GM12874 (cell line): ENCODE measurements at regions not wholly inside any gene's neighbourhood (a gene's known extent, or its start where the extent isn't known, plus 50 kb on each side); places are given as distances from the start of the nearest gene placed in this dataset.

Experiments used
- TF ChIP-seq, protein P1 (sequence below): IDR thresholded peaks from 2 replicates; pipeline ENCODE4 v1.5.1; 2011; ENCODE audit warnings: low read depth, mild to moderate bottlenecking, control low read depth, low read length, moderate library complexity; ENCODE audit not compliant: insufficient read depth

DNA sequence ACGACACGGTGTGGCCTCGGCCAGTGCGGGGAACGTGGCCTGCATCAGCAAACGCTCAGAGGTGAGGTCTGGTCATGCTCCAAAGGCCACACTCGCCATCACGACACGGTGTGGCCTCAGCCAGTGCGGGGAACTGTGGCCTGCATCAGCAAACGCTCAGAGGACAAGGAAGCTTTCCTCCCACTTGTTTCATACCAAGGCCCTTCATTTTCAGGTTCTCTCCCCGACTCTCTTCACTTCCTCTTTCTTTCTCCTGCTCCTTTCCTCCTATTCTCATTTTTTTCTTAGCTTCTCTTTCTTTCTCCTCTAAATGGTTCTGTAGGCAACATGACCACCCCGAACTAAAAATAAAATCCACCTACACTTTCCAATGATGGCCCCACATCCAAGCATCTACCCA is 384.4 kb upstream of the SHH start:
- TF ChIP-seq, protein P1, sequence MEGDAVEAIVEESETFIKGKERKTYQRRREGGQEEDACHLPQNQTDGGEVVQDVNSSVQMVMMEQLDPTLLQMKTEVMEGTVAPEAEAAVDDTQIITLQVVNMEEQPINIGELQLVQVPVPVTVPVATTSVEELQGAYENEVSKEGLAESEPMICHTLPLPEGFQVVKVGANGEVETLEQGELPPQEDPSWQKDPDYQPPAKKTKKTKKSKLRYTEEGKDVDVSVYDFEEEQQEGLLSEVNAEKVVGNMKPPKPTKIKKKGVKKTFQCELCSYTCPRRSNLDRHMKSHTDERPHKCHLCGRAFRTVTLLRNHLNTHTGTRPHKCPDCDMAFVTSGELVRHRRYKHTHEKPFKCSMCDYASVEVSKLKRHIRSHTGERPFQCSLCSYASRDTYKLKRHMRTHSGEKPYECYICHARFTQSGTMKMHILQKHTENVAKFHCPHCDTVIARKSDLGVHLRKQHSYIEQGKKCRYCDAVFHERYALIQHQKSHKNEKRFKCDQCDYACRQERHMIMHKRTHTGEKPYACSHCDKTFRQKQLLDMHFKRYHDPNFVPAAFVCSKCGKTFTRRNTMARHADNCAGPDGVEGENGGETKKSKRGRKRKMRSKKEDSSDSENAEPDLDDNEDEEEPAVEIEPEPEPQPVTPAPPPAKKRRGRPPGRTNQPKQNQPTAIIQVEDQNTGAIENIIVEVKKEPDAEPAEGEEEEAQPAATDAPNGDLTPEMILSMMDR = no peak

DNA sequence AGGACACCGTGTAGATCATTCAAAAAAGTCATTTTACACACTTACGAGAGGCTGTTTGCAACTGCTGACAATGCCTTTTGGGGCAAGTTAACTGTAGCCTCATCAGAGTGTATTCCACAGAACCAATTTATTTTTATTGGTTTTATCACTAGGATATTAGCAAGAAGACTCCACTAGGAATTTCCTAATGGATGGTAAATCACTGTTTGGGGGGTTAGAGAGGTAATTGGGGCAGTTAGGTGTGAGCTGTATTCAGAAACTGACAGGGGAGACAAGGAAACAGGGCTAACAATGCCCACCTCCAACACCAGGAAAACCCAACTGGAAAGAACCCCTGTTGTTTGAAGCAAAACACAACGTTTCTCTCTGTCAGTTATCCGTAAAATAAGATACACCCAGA is 383.0 kb upstream of the SHH start:
- TF ChIP-seq, protein P1 = no peak

DNA sequence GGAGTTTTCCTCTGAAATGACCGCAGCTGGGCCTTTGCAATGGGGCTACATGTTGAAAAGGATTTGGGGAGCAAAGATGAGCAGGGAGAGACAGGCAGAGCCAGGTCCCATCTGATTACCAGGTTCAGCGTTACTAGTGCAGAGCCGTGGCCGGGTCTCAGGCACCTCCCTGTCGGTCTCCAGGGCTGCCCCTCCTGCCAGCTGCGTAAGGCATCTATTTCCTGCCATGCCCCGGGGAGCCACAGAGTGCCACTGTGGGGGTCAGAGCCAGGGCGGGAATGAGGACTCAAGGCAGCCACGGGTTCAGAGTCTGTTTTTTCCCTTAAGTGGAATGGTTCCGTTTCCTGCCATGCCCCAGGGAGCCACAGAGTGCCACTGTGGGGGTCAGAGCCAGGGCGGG is 382.6 kb upstream of the SHH start:
- TF ChIP-seq, protein P1 = no peak

DNA sequence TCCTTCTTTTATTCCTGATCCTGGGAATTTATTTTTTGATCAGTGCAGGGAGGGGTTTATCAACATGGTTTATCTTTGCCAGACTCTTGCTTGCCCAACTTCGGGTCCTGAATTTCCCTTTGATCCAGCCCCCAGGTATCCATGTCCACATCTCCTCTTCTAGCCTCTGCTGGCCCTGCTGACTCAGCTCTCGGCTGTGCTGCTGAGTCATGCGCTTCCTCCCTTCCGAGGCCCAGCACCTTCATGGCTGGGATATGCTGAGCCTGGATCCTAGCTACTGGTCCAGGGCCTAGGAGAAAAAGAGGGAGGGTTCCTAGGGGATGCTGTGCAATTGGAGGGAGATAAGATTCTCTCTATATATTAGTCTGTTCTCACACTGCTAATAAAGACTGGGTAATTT is 380.7 kb upstream of the SHH start:
- TF ChIP-seq, protein P1 = no peak

DNA sequence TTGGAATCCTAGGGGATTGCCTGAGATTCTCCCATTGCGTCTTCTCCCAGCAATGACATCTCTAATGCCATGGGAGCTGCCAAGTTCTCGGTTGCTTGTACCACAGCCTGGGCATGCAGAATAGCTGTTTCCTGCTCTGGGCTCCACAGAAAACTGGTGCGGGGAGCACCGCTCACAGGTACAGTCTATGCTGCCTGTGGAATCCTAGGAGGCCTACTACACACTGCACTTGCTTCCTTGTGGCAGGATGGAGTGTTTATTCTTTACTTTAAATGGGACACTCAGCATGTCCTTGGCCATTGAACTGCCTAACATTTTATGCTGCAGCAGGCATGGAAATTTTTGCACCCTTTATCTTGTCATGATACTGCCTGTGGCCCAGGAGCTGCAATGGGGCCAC is 378.8 kb upstream of the SHH start:
- TF ChIP-seq, protein P1 = no peak

DNA sequence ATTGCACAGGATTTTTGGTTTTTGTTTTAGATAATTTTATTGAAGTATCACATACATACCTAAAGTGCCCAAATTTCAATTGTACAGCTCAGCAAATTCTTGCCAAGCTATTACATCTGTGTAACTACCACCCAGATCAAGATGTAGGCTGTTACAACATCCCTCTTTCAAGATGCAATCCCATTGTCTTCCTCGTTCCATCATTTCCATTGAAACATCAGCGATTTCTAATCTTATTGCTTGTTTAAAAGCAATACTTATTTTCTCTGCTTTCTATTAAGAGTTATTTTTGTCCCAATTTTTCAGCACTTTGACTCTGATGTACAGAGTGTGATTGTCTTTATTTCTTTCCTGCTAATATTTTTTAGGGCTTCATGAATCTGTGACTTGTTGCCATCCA is 372.8 kb upstream of the SHH start:
- TF ChIP-seq, protein P1 = no peak

DNA sequence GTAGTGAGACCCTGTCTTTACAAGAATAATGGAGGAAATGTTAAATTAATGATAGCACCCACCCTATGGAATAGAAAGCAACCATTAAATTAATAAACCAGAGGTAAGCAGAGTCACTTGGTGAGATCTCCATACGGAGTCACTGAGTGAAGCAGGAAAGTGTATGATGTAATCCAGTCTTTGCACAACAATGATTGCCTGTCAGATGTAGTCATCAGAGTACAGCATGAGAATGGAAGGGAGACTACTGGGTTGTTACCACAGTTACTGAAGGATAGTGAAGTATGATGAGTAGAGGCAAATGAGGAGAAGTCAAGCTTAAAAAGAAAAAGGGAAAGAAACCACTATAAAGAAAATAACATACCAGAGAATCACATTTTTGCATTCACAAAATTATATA is 371.9 kb upstream of the SHH start:
- TF ChIP-seq, protein P1 = no peak
